HEK293 (cell line): ENCODE measurements at regions not wholly inside any gene's neighbourhood (a gene's known extent, or its start where the extent isn't known, plus 50 kb on each side); places are given as distances from the start of the nearest gene placed in this dataset.

Experiments
- ATF2 ChIP-seq: fragments of 450-650 bp; formaldehyde crosslinking; IDR thresholded peaks from 2 replicates; pipeline ENCODE4 v1.5.1; 2016; ENCODE audit warnings: missing biosample characterization, missing genetic modification characterization, low read depth
- CTCF ChIP-seq: fragments of 450-650 bp; formaldehyde crosslinking; IDR thresholded peaks from 2 replicates; pipeline ENCODE4 v1.5.1; 2016; ENCODE audit warnings: missing biosample characterization, missing genetic modification characterization
- GLI4 ChIP-seq: fragments of 450-650 bp; formaldehyde crosslinking; IDR thresholded peaks from 2 replicates; pipeline ENCODE4 v1.5.1; 2016; ENCODE audit warnings: missing biosample characterization, missing genetic modification characterization
- PRDM10 ChIP-seq: fragments of 450-650 bp; formaldehyde crosslinking; IDR thresholded peaks from 2 replicates; pipeline ENCODE4 v1.5.1; 2016; ENCODE audit warnings: missing biosample characterization, missing genetic modification characterization
- TCF7L2 ChIP-seq: IDR thresholded peaks from 2 replicates; pipeline ENCODE4 v1.6.1; 2011; ENCODE audit warnings: low read depth, mild to moderate bottlenecking, inconsistent platforms, low read length, moderate library complexity, borderline replicate concordance
- ZBTB6 ChIP-seq: fragments of 450-650 bp; formaldehyde crosslinking; IDR thresholded peaks from 2 replicates; pipeline ENCODE4 v1.5.1; 2017; ENCODE audit warnings: missing biosample characterization, missing genetic modification characterization
- ZNF155 ChIP-seq: fragments of 450-650 bp; formaldehyde crosslinking; IDR thresholded peaks from 2 replicates; pipeline ENCODE4 v1.5.1; 2016; ENCODE audit warnings: missing biosample characterization, missing genetic modification characterization
- ZNF2 ChIP-seq: fragments of 450-650 bp; formaldehyde crosslinking; IDR thresholded peaks from 2 replicates; pipeline ENCODE4 v1.5.1; 2016; ENCODE audit warnings: missing biosample characterization, missing genetic modification characterization
- ZNF221 ChIP-seq: fragments of 450-650 bp; formaldehyde crosslinking; IDR thresholded peaks from 2 replicates; pipeline ENCODE4 v1.5.1; 2017; ENCODE audit warnings: missing biosample characterization, missing genetic modification characterization, borderline replicate concordance
- ZNF274 ChIP-seq, 2 experiments: fragments of 200-500 bp in 1 of 2; fragments of 450-650 bp in 1 of 2; sonication (Bioruptor generic) in 1 of 2; formaldehyde crosslinking in 1 of 2; IDR thresholded peaks; 2 replicates each; pipeline versions ENCODE4 v1.5.1 to v1.6.1; 2014 to 2016; ENCODE audit warnings: borderline replicate concordance in 1 of 2, inconsistent platforms in 1 of 2, low read length in 1 of 2, missing biosample characterization in 1 of 2, missing genetic modification characterization in 1 of 2
- ZNF292 ChIP-seq: fragments of 450-650 bp; formaldehyde crosslinking; IDR thresholded peaks from 2 replicates; pipeline ENCODE4 v1.5.1; 2016; ENCODE audit warnings: low read depth, missing biosample characterization, missing genetic modification characterization, borderline replicate concordance
- ZNF48 ChIP-seq: fragments of 450-650 bp; formaldehyde crosslinking; IDR thresholded peaks from 2 replicates; pipeline ENCODE4 v1.5.1; 2016; ENCODE audit warnings: missing biosample characterization, missing genetic modification characterization
- ZNF768 ChIP-seq: fragments of 450-650 bp; formaldehyde crosslinking; IDR thresholded peaks from 2 replicates; pipeline ENCODE4 v1.5.1; 2018; ENCODE audit warnings: missing biosample characterization, mild to moderate bottlenecking, missing genetic modification characterization

GRCh38 chr10:120300513-120300912 lies 156.5 kb upstream of the PLPP4 start:
- TF ChIP-seq GLI4 (tag by site-specific recombination) (no peak), CTCF (tag by site-specific recombination) (no peak), ATF2 (tag by site-specific recombination) (no peak), ZBTB6 (no peak), ZNF48 (tag by site-specific recombination) (no peak), PRDM10 (tag by site-specific recombination) (no peak), ZNF274 (IDR thresholded peaks at IDR 0.05; ENCODE audit: low read length) (no peak), ZNF274 (tag by site-specific recombination; IDR thresholded peaks at IDR 0.05; ENCODE audit: borderline replicate concordance) (no peak), TCF7L2 (no peak), ZNF768 (tag by site-specific recombination) (no peak), ZNF155 (tag by site-specific recombination) (no peak), ZNF221 (tag by site-specific recombination) (no peak), ZNF292 (no peak), ZNF2 (no peak)
